ENCODE measurements at regions not wholly inside any gene's neighbourhood (a gene's known extent, or its start where the extent isn't known, plus 50 kb on each side); places are given as distances from the start of the nearest gene placed in this dataset.
"Not testable (repeated sequence)": the region's sequence is repeated elsewhere in the genome, so short reads cannot be mapped to it uniquely, and the experiment has no call there.

GRCh38 chr6:30816791-30817739, 67.3 kb upstream of the DDR1 start:
- DNase-seq (ENCODE audit: low spot score in 2 of 2) (no peak), ATAC-seq (replicated peaks; ENCODE audit: extremely low read depth, poor library complexity, severe bottlenecking) (no peak)
- Mint-ChIP-seq H3K4me3 (no peak overlapping the region), H3K4me1 (peaks cover 18% of the 10 kb centered on the region), H3K36me3 (ENCODE audit: insufficient read depth) (peaks cover 3% of the 10 kb centered on the region), H3K9me3 (no peaks in the 10 kb centered on the region), H3K27ac (ENCODE audit: low read depth) (no peak overlapping the region), H3K27me3 (no peaks in the 10 kb centered on the region)

GRCh38 chr6:30816296-30816695, 68.0 kb upstream of the DDR1 start:
- H3K4me3 Mint-ChIP-seq; H3K9me3 Mint-ChIP-seq; DNase-seq (ENCODE audit: low spot score in 2 of 2); H3K27me3 Mint-ChIP-seq; ATAC-seq (replicated peaks; ENCODE audit: extremely low read depth, poor library complexity, severe bottlenecking); H3K36me3 Mint-ChIP-seq (ENCODE audit: insufficient read depth); H3K27ac Mint-ChIP-seq (ENCODE audit: low read depth): not testable (repeated sequence)
- peaks cover 18% of the 10 kb centered on the region for H3K4me1 Mint-ChIP-seq

GRCh38 chr6:30815041-30815742, 69.1 kb upstream of the DDR1 start:
- ATAC-seq (replicated peaks; ENCODE audit: extremely low read depth, poor library complexity, severe bottlenecking); H3K36me3 Mint-ChIP-seq (ENCODE audit: insufficient read depth); H3K27me3 Mint-ChIP-seq; H3K4me3 Mint-ChIP-seq; DNase-seq (ENCODE audit: low spot score in 2 of 2); H3K9me3 Mint-ChIP-seq: not testable (repeated sequence)
- peaks cover 29% of the 10 kb centered on the region for H3K4me1 Mint-ChIP-seq
- H3K27ac Mint-ChIP-seq (ENCODE audit: low read depth): peak overlapping the region; percentile 82

- no peak overlapping the region for H3K4me3 Mint-ChIP-seq
- ATAC-seq (replicated peaks; ENCODE audit: extremely low read depth, poor library complexity, severe bottlenecking) (no peak), DNase-seq (ENCODE audit: low spot score in 2 of 2) (no peak)
- peaks cover 1% of the 10 kb centered on the region for H3K36me3 Mint-ChIP-seq (ENCODE audit: insufficient read depth)
- peaks cover 25% of the 10 kb centered on the region for H3K4me1 Mint-ChIP-seq
- peak overlapping the region; percentile 7 for H3K27ac Mint-ChIP-seq (ENCODE audit: low read depth)
- no peaks in the 10 kb centered on the region for H3K9me3 Mint-ChIP-seq
- no peaks in the 10 kb centered on the region for H3K27me3 Mint-ChIP-seq
Measured at GRCh38 chr6:30814146-30815040, 69.9 kb upstream of the DDR1 start.

- H3K27ac Mint-ChIP-seq (ENCODE audit: low read depth): no peak overlapping the region
- no peaks in the 10 kb centered on the region for H3K27me3 Mint-ChIP-seq
- DNase-seq (ENCODE audit: low spot score in 2 of 2) (no peak), ATAC-seq (replicated peaks; ENCODE audit: extremely low read depth, poor library complexity, severe bottlenecking) (no peak)
- no peak overlapping the region for H3K4me3 Mint-ChIP-seq
- H3K9me3 Mint-ChIP-seq: no peaks in the 10 kb centered on the region
- peaks cover 1% of the 10 kb centered on the region for H3K36me3 Mint-ChIP-seq (ENCODE audit: insufficient read depth)
- peaks cover 23% of the 10 kb centered on the region for H3K4me1 Mint-ChIP-seq
Measured at GRCh38 chr6:30813631-30814145, 69.3 kb upstream of the IER3 start.

- ATAC-seq (replicated peaks; ENCODE audit: extremely low read depth, poor library complexity, severe bottlenecking) (no peak), DNase-seq (ENCODE audit: low spot score in 2 of 2) (no peak)
- H3K27ac Mint-ChIP-seq (ENCODE audit: low read depth): no peak overlapping the region
- H3K4me1 Mint-ChIP-seq: peaks cover 23% of the 10 kb centered on the region
- H3K4me3 Mint-ChIP-seq: no peak overlapping the region
- no peaks in the 10 kb centered on the region for H3K9me3 Mint-ChIP-seq
- no peaks in the 10 kb centered on the region for H3K27me3 Mint-ChIP-seq
- H3K36me3 Mint-ChIP-seq (ENCODE audit: insufficient read depth): peaks cover 1% of the 10 kb centered on the region
Measured at GRCh38 chr6:30810813-30811339, 66.5 kb upstream of the IER3 start.

- H3K36me3 Mint-ChIP-seq (ENCODE audit: insufficient read depth); ATAC-seq (replicated peaks; ENCODE audit: extremely low read depth, poor library complexity, severe bottlenecking); H3K27me3 Mint-ChIP-seq; H3K27ac Mint-ChIP-seq (ENCODE audit: low read depth); H3K4me3 Mint-ChIP-seq; H3K9me3 Mint-ChIP-seq; DNase-seq (ENCODE audit: low spot score in 2 of 2): not testable (repeated sequence)
- H3K4me1 Mint-ChIP-seq: peaks cover 16% of the 10 kb centered on the region
Measured at GRCh38 chr6:30807566-30807965, 63.2 kb upstream of the IER3 start.

GRCh38 chr6:30806581-30807183, 62.3 kb upstream of the IER3 start:
- no peaks in the 10 kb centered on the region for H3K36me3 Mint-ChIP-seq (ENCODE audit: insufficient read depth)
- H3K4me1 Mint-ChIP-seq: peaks cover 16% of the 10 kb centered on the region
- H3K4me3 Mint-ChIP-seq: no peak overlapping the region
- no peak overlapping the region for H3K27ac Mint-ChIP-seq (ENCODE audit: low read depth)
- no peaks in the 10 kb centered on the region for H3K9me3 Mint-ChIP-seq
- ATAC-seq (replicated peaks; ENCODE audit: extremely low read depth, poor library complexity, severe bottlenecking) (no peak), DNase-seq (ENCODE audit: low spot score in 2 of 2) (no peak)
- H3K27me3 Mint-ChIP-seq: no peaks in the 10 kb centered on the region

- Mint-ChIP-seq H3K27me3 (no peaks in the 10 kb centered on the region), H3K36me3 (ENCODE audit: insufficient read depth) (no peaks in the 10 kb centered on the region), H3K4me3 (no peak overlapping the region), H3K9me3 (no peaks in the 10 kb centered on the region), H3K27ac (ENCODE audit: low read depth) (no peak overlapping the region), H3K4me1 (peaks cover 5% of the 10 kb centered on the region)
- ATAC-seq (replicated peaks; ENCODE audit: extremely low read depth, poor library complexity, severe bottlenecking) (no peak), DNase-seq (ENCODE audit: low spot score in 2 of 2) (no peak)
Measured at GRCh38 chr6:30804333-30804732, 60.0 kb upstream of the IER3 start.

GRCh38 chr6:30802731-30803130, 58.4 kb upstream of the IER3 start:
- DNase-seq (ENCODE audit: low spot score in 2 of 2) (no peak), ATAC-seq (replicated peaks; ENCODE audit: extremely low read depth, poor library complexity, severe bottlenecking) (no peak)
- Mint-ChIP-seq H3K4me3 (no peak overlapping the region), H3K9me3 (no peaks in the 10 kb centered on the region), H3K36me3 (ENCODE audit: insufficient read depth) (peaks cover 1% of the 10 kb centered on the region), H3K27ac (ENCODE audit: low read depth) (no peak overlapping the region), H3K27me3 (no peaks in the 10 kb centered on the region), H3K4me1 (peaks cover 5% of the 10 kb centered on the region)

- no peak overlapping the region for H3K4me3 Mint-ChIP-seq
- H3K4me1 Mint-ChIP-seq: peaks cover 5% of the 10 kb centered on the region
- DNase-seq (ENCODE audit: low spot score in 2 of 2): no peak
- H3K9me3 Mint-ChIP-seq: no peaks in the 10 kb centered on the region
- ATAC-seq (replicated peaks; ENCODE audit: extremely low read depth, poor library complexity, severe bottlenecking): no peak
- peaks cover 1% of the 10 kb centered on the region for H3K36me3 Mint-ChIP-seq (ENCODE audit: insufficient read depth)
- no peak overlapping the region for H3K27ac Mint-ChIP-seq (ENCODE audit: low read depth)
- no peaks in the 10 kb centered on the region for H3K27me3 Mint-ChIP-seq
Measured at GRCh38 chr6:30801950-30802349, 57.6 kb upstream of the IER3 start.

GRCh38 chr6:30800871-30801270, 56.5 kb upstream of the IER3 start:
- Mint-ChIP-seq H3K27me3 (no peaks in the 10 kb centered on the region), H3K4me3 (no peak overlapping the region), H3K9me3 (no peaks in the 10 kb centered on the region), H3K27ac (ENCODE audit: low read depth) (no peak overlapping the region), H3K4me1 (peaks cover 5% of the 10 kb centered on the region), H3K36me3 (ENCODE audit: insufficient read depth) (peaks cover 1% of the 10 kb centered on the region)
- DNase-seq (ENCODE audit: low spot score in 2 of 2) (no peak), ATAC-seq (replicated peaks; ENCODE audit: extremely low read depth, poor library complexity, severe bottlenecking) (no peak)

Data from central memory CD8-positive, alpha-beta T cell (primary cell).